Skeletal muscle satellite cell (primary cell): ENCODE measurements at regions not wholly inside any gene's neighbourhood (a gene's known extent, or its start where the extent isn't known, plus 50 kb on each side); places are given as distances from the start of the nearest gene placed in this dataset.

ENCODE experiments used
- H3K27me3 ChIP-seq: 2 replicates; pipeline ENCODE4 v1.7.0; 2013; ENCODE audit warnings: low read length; ENCODE audit not compliant: control insufficient read depth, insufficient read depth
- H3K36me3 ChIP-seq: 2 replicates; pipeline ENCODE4 v1.7.0; 2013; ENCODE audit warnings: mild to moderate bottlenecking, control low read depth, low read length; ENCODE audit not compliant: insufficient read depth
- H3K4me1 ChIP-seq: 2 replicates; pipeline ENCODE4 v1.7.0; 2013; ENCODE audit warnings: low read length; ENCODE audit not compliant: control insufficient read depth, insufficient read depth
- H3K4me2 ChIP-seq: 2 replicates; pipeline ENCODE4 v1.7.0; 2013; ENCODE audit warnings: mild to moderate bottlenecking, low read length
- H3K4me3 ChIP-seq: 2 replicates; pipeline ENCODE4 v1.7.0; 2013; ENCODE audit warnings: low read length
- H3K9ac ChIP-seq: 2 replicates; pipeline ENCODE4 v1.7.0; 2013; ENCODE audit warnings: mild to moderate bottlenecking, low read depth, low read length, moderate library complexity
- H3K9me3 ChIP-seq: replicated peaks from 2 replicates; pipeline ENCODE4 v1.7.0; 2013; ENCODE audit warnings: mild to moderate bottlenecking, control low read depth, low read length

- Histone ChIP-seq H3K4me3 (no peak overlapping the region), H3K36me3 (no peaks in the 10 kb centered on the region), H3K27me3 (no peaks in the 10 kb centered on the region), H3K4me2 (no peak overlapping the region), H3K9ac (no peak overlapping the region), H3K9me3 (no peaks in the 10 kb centered on the region), H3K4me1 (no peaks in the 10 kb centered on the region)
Observed at GRCh38 chr18:41372046-41372665, 582.9 kb upstream of the PIK3C3 start.

- no peaks in the 10 kb centered on the region for H3K27me3 ChIP-seq
- H3K9me3 ChIP-seq, result no peaks in the 10 kb centered on the region
- H3K36me3 ChIP-seq, result no peaks in the 10 kb centered on the region
- H3K4me2 ChIP-seq, result no peak overlapping the region
- H3K9ac ChIP-seq, result no peak overlapping the region
- H3K4me1 ChIP-seq, result no peaks in the 10 kb centered on the region
- no peak overlapping the region for H3K4me3 ChIP-seq
Observed at GRCh38 chr18:41371156-41372045, 583.6 kb upstream of the PIK3C3 start.

GRCh38 chr18:41370740-41371139, 584.3 kb upstream of the PIK3C3 start:
- Histone ChIP-seq H3K27me3 (no peaks in the 10 kb centered on the region), H3K4me3 (no peak overlapping the region), H3K9ac (no peak overlapping the region), H3K4me2 (no peak overlapping the region), H3K4me1 (no peaks in the 10 kb centered on the region), H3K9me3 (no peaks in the 10 kb centered on the region), H3K36me3 (no peaks in the 10 kb centered on the region)

GRCh38 chr18:41357708-41358107, 597.3 kb upstream of the PIK3C3 start:
- H3K9ac ChIP-seq, result no peak overlapping the region
- H3K9me3 ChIP-seq, result peaks cover 4% of the 10 kb centered on the region
- no peaks in the 10 kb centered on the region for H3K36me3 ChIP-seq

GRCh38 chr18:41353777-41354528, 601.1 kb upstream of the PIK3C3 start:
- Histone ChIP-seq H3K27me3 (no peaks in the 10 kb centered on the region), H3K4me2 (no peak overlapping the region), H3K9me3 (peaks cover 4% of the 10 kb centered on the region), H3K9ac (no peak overlapping the region), H3K36me3 (no peaks in the 10 kb centered on the region), H3K4me1 (no peaks in the 10 kb centered on the region), H3K4me3 (no peak overlapping the region)

More at GRCh38 chr18:41357708-41358107, 597.3 kb upstream of the PIK3C3 start:
- Histone ChIP-seq H3K4me1 (no peaks in the 10 kb centered on the region), H3K4me3 (no peak overlapping the region), H3K27me3 (no peaks in the 10 kb centered on the region), H3K4me2 (no peak overlapping the region)

GRCh38 chr18:41351430-41351829, 603.6 kb upstream of the PIK3C3 start:
- H3K27me3 ChIP-seq, result no peaks in the 10 kb centered on the region
- H3K9me3 ChIP-seq, result no peaks in the 10 kb centered on the region
- H3K9ac ChIP-seq, result no peak overlapping the region
- H3K4me3 ChIP-seq, result no peak overlapping the region
- no peaks in the 10 kb centered on the region for H3K36me3 ChIP-seq
- no peaks in the 10 kb centered on the region for H3K4me1 ChIP-seq
- no peak overlapping the region for H3K4me2 ChIP-seq

- no peaks in the 10 kb centered on the region for H3K9me3 ChIP-seq
- H3K4me1 ChIP-seq, result no peaks in the 10 kb centered on the region
- no peaks in the 10 kb centered on the region for H3K27me3 ChIP-seq
- H3K4me3 ChIP-seq, result no peak overlapping the region
- H3K4me2 ChIP-seq, result no peak overlapping the region
- H3K9ac ChIP-seq, result no peak overlapping the region
- no peaks in the 10 kb centered on the region for H3K36me3 ChIP-seq
Observed at GRCh38 chr18:41347057-41347456, 608.0 kb upstream of the PIK3C3 start.

- Histone ChIP-seq H3K4me1 (no peaks in the 10 kb centered on the region), H3K9me3 (no peaks in the 10 kb centered on the region), H3K36me3 (no peaks in the 10 kb centered on the region), H3K9ac (no peak overlapping the region), H3K27me3 (no peaks in the 10 kb centered on the region), H3K4me2 (no peak overlapping the region), H3K4me3 (no peak overlapping the region)
Observed at GRCh38 chr18:41343808-41344207, 611.2 kb upstream of the PIK3C3 start.

- Histone ChIP-seq H3K4me3 (no peak overlapping the region), H3K9ac (no peak overlapping the region), H3K4me1 (no peaks in the 10 kb centered on the region), H3K36me3 (no peaks in the 10 kb centered on the region), H3K27me3 (no peaks in the 10 kb centered on the region), H3K4me2 (no peak overlapping the region), H3K9me3 (no peaks in the 10 kb centered on the region)
Observed at GRCh38 chr18:41338341-41338740, 616.7 kb upstream of the PIK3C3 start.

GRCh38 chr18:41331661-41332060, 623.4 kb upstream of the PIK3C3 start:
- no peak overlapping the region for H3K4me2 ChIP-seq
- H3K9me3 ChIP-seq, result no peaks in the 10 kb centered on the region
- no peaks in the 10 kb centered on the region for H3K27me3 ChIP-seq
- H3K36me3 ChIP-seq, result no peaks in the 10 kb centered on the region
- no peak overlapping the region for H3K4me3 ChIP-seq
- no peaks in the 10 kb centered on the region for H3K4me1 ChIP-seq
- no peak overlapping the region for H3K9ac ChIP-seq

- Histone ChIP-seq H3K4me1 (peaks cover 32% of the 10 kb centered on the region), H3K9ac (no peak overlapping the region), H3K27me3 (no peaks in the 10 kb centered on the region), H3K9me3 (no peaks in the 10 kb centered on the region), H3K36me3 (no peaks in the 10 kb centered on the region), H3K4me3 (no peak overlapping the region), H3K4me2 (no peak overlapping the region)
Observed at GRCh38 chr18:41326311-41326710, 628.7 kb upstream of the PIK3C3 start.
